ACC112 (cell line): ENCODE measurements at regions not wholly inside any gene's neighbourhood (a gene's known extent, or its start where the extent isn't known, plus 50 kb on each side); places are given as distances from the start of the nearest gene placed in this dataset.
"Not testable (repeated sequence)": the region's sequence is repeated elsewhere in the genome, so short reads cannot be mapped to it uniquely, and the experiment has no call there.

Experiments
- H2AFZ ChIP-seq: fragments of 200-600 bp; sonication (generic); one replicate; pipeline ENCODE4 v1.6.0; 2017; ENCODE audit warnings: antibody characterized with exemption, low read length; ENCODE audit not compliant: unreplicated experiment
- H3K27ac ChIP-seq: fragments of 200-600 bp; sonication (generic); 2 replicates; pipeline ENCODE4 v1.5.1; 2014; ENCODE audit warnings: low read depth, mild to moderate bottlenecking, antibody characterized with exemption, low read length, moderate library complexity
- H3K27me3 ChIP-seq: fragments of 200-600 bp; sonication (generic); 2 replicates; pipeline ENCODE4 v1.6.1; 2014; ENCODE audit warnings: mild to moderate bottlenecking, antibody characterized with exemption, low read length, moderate library complexity, mixed read lengths; ENCODE audit not compliant: insufficient read depth
- H3K36me3 ChIP-seq: fragments of 200-600 bp; sonication (generic); 2 replicates; pipeline ENCODE4 v1.6.1; 2016; ENCODE audit warnings: mild to moderate bottlenecking, antibody characterized with exemption, low read length, moderate library complexity, mixed read lengths; ENCODE audit not compliant: insufficient read depth
- H3K4me1 ChIP-seq: fragments of 200-600 bp; sonication (generic); one replicate; pipeline ENCODE4 v1.6.1; 2016; ENCODE audit warnings: low read length, mixed read lengths; ENCODE audit not compliant: insufficient read depth, unreplicated experiment, control insufficient read depth
- H3K4me3 ChIP-seq: fragments of 200-600 bp; sonication (generic); 2 replicates; pipeline ENCODE4 v1.5.1; 2014; ENCODE audit warnings: mild to moderate bottlenecking, low read depth, low read length
- H3K79me2 ChIP-seq: fragments of 200-600 bp; sonication (generic); one replicate; pipeline ENCODE4 v1.6.0; 2016; ENCODE audit warnings: low read length; ENCODE audit not compliant: control insufficient read depth, unreplicated experiment, insufficient read depth

DNA sequence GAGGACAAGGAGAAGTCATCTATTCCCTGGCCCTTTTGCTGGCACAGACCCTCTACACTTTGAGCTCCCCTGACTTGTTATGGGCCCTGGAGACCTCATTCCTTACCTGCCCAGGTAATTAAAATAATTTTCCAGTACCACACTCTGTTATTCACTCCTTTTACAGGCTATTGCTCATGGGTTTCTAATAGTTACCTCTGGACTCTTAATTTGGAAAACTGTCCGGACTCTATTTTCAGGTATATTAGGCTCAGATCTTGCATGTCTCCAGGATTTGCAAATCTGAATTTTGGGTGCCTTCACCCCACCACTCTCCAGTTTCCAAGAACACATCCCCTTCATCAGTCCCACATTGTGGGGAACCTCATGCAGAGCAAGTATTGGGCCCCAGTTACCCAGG is 186.8 kb upstream of the SESN3 start:
- Histone ChIP-seq H3K4me3 (no peak overlapping the region), H2AFZ (no peak overlapping the region), H3K79me2 (no peaks in the 10 kb centered on the region), H3K27ac (no peak overlapping the region), H3K27me3 (peaks cover 14% of the 10 kb centered on the region; the same call in 1 of the 2 replicates), H3K4me1 (no peaks in the 10 kb centered on the region), H3K36me3 (no peaks in the 10 kb centered on the region)

- no peaks in the 10 kb centered on the region for H3K4me1 ChIP-seq
- H3K27me3 ChIP-seq: peaks cover 14% of the 10 kb centered on the region; the same call in 1 of the 2 replicates
- no peaks in the 10 kb centered on the region for H3K79me2 ChIP-seq
- H3K27ac ChIP-seq: no peak overlapping the region
- H3K4me3 ChIP-seq: no peak overlapping the region
- H2AFZ ChIP-seq: no peak overlapping the region
- H3K36me3 ChIP-seq: no peaks in the 10 kb centered on the region
These were observed 184.9 kb upstream of the SESN3 start for GRCh38 chr11:95415837-95416304.

DNA sequence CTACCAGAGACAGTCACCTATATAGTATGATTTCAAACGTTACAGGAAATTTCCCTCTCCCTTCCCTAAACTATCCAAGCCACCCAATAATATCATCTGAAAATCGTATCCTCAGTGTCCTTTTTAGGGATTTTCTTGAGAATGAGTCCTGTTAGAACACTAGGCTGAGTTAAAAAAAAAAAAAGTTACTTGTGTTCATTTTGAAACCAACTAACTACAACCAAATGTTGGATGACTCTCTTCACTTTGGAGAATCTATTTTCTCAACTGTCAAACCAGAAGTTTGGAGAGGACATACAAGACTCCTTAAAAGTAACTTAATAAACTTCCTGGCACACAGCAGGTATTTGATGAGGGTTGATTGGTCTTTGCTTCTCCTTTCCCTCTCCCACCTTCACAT is 183.2 kb upstream of the SESN3 start:
- Histone ChIP-seq H3K4me1 (no peaks in the 10 kb centered on the region), H3K36me3 (no peaks in the 10 kb centered on the region), H3K4me3 (no peak overlapping the region), H3K79me2 (no peaks in the 10 kb centered on the region), H3K27me3 (peaks cover 14% of the 10 kb centered on the region; the same call in 1 of the 2 replicates), H2AFZ (no peak overlapping the region), H3K27ac (no peak overlapping the region)

DNA sequence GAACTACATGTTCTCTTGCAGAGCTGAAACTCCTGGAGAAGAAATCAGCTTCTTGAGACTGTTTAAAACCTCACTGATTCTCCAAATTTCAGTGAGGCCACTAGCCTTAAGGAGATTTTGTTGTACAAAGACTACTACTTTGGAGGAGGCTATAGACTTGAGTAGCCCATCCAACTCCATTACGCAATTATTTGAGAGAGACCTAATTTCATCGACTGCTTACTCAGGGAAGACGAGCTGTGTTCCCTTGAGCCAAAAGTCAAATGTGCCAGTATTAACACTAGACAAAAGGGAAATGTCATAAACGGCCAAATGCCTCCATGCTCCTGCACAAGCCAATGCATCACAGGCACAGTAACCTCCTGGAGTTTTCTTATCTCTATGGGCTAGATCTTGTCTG is 182.8 kb upstream of the SESN3 start:
- Histone ChIP-seq H3K27ac (no peak overlapping the region), H2AFZ (no peak overlapping the region), H3K4me3 (no peak overlapping the region), H3K27me3 (peaks cover 14% of the 10 kb centered on the region; the same call in 1 of the 2 replicates), H3K36me3 (no peaks in the 10 kb centered on the region), H3K4me1 (no peaks in the 10 kb centered on the region), H3K79me2 (no peaks in the 10 kb centered on the region)

GRCh38 chr11:95413021-95413420 is 182.0 kb upstream of the SESN3 start:
- H2AFZ ChIP-seq: no peak overlapping the region
- H3K4me1 ChIP-seq: no peaks in the 10 kb centered on the region
- no peaks in the 10 kb centered on the region for H3K79me2 ChIP-seq
- no peak overlapping the region for H3K27ac ChIP-seq
- no peak overlapping the region for H3K4me3 ChIP-seq
- peaks cover 14% of the 10 kb centered on the region; the same call in 1 of the 2 replicates for H3K27me3 ChIP-seq
- no peaks in the 10 kb centered on the region for H3K36me3 ChIP-seq

DNA sequence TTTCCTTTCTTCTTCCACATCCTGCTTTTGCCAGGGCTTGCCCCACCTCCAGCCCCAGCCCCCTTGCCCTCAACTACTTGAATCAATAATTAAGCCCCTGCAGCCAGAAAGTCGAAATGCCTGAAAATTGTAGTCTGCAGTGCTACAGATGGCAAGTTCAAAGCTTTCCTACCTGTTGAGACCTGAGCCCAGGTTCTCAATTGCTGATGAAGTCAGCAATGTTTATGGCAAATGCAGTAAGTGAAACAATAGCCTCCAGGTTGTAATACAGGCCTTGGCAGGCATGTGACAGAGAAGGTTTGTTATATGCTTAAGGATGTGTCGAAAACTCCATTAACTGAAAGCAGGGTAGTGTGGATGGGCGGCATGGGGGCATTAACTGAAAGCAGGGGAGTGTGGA is 181.1 kb upstream of the SESN3 start:
- Histone ChIP-seq H3K36me3 (no peaks in the 10 kb centered on the region), H3K4me3 (no peak overlapping the region), H3K4me1 (no peaks in the 10 kb centered on the region), H3K27ac (no peak overlapping the region), H2AFZ (no peak overlapping the region), H3K79me2 (no peaks in the 10 kb centered on the region), H3K27me3 (peaks cover 14% of the 10 kb centered on the region; the same call in 1 of the 2 replicates)

DNA sequence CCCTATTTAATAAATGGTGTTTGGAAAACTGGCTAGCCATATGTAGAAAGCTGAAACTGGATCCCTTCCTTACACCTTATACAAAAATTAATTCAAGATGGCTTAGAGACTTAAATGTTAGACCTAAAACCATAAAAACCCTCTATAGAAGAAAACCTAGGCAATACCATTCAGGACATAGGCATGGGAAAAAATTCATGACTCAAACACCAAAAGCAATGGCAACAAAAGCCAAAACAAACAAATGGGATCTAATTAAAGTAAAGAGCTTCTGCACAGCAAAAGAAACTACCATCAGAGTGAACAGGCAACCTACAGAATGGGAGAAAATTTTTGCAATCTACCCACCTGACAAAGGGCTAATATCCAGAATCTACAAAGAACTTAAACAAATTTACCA is 179.7 kb upstream of the SESN3 start:
- not testable (repeated sequence) for H3K27ac ChIP-seq, H2AFZ ChIP-seq, H3K36me3 ChIP-seq, H3K79me2 ChIP-seq, H3K4me1 ChIP-seq, H3K4me3 ChIP-seq
- peaks cover 14% of the 10 kb centered on the region; the same call in 1 of the 2 replicates for H3K27me3 ChIP-seq

DNA sequence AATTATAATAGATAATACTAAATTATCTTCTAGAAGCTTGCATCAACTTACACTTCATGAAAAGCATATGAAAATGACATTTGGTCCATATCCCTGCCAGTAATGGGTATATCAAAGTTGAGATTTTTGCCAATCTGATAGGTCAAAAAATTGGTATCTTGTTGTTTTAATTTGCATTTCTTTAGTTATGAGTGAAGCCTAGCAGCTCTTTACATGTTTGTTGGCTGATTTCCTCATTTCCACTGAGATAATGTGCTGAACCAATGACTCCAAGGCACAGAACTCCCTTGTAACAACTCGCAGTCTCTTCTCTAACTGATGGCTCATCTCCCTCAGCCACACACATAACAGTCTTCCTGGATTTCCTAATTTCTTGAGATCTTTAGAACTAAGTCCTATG is 175.3 kb upstream of the SESN3 start:
- Histone ChIP-seq H3K27me3 (no peaks in the 10 kb centered on the region; the same call in 1 of the 2 replicates), H3K36me3 (no peaks in the 10 kb centered on the region), H3K79me2 (no peaks in the 10 kb centered on the region), H2AFZ (no peak overlapping the region), H3K4me3 (no peak overlapping the region), H3K27ac (no peak overlapping the region), H3K4me1 (no peaks in the 10 kb centered on the region)

DNA sequence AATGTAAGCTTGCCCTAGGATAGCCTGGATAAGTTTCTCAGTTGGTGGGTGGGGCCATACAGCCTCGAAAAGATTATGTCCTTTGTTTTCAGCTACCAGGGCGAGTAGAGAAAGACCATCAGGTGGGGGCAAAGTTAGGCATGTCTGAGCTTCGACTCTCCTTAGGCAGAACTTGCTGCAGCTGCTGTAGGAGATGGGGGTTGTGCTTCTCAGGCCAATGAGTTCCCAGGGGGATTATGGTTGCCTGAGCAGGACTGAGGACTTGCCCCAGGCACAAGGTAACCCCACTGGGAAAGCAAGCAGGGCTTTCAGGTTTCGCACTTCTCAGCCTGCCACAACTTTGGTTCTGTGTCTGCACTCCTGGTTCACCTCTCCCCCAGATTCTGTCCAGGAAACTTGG is 173.4 kb upstream of the SESN3 start:
- Histone ChIP-seq H3K4me3 (no peak overlapping the region), H3K79me2 (no peaks in the 10 kb centered on the region), H3K27me3 (no peaks in the 10 kb centered on the region; the same call in 1 of the 2 replicates), H2AFZ (no peak overlapping the region), H3K36me3 (no peaks in the 10 kb centered on the region), H3K27ac (no peak overlapping the region), H3K4me1 (no peaks in the 10 kb centered on the region)

- H3K4me1 ChIP-seq: peaks cover 9% of the 10 kb centered on the region
- no peaks in the 10 kb centered on the region for H3K79me2 ChIP-seq
- no peak overlapping the region for H3K27ac ChIP-seq
- H2AFZ ChIP-seq: peak overlapping the region; percentile 35
- H3K27me3 ChIP-seq: no peaks in the 10 kb centered on the region
- H3K36me3 ChIP-seq: no peaks in the 10 kb centered on the region
- peak overlapping the region; percentile 12; the same call in 1 of the 2 replicates for H3K4me3 ChIP-seq
These were observed 167.6 kb upstream of the SESN3 start for GRCh38 chr11:95398437-95399112.

DNA sequence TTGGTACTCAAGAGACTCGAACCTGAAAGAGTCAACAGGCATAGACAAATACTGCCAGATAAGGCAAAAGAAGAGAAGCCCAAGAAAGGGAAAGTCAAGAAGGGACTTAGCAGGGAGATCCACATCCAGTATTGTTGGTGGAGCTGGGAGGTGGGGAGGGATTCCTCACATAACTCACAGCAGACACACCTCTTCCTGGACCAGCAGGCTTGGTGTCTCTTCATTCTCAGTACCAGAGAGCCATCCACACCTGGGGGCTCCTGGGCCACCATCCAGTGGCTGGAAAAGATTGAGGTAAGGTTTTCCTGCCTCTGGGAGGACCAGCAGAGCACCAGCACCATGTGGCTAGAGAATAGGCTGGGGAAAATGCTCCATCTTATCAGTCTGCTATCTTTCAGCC is 161.6 kb upstream of the SESN3 start:
- H2AFZ ChIP-seq: no peak overlapping the region
- no peak overlapping the region for H3K27ac ChIP-seq

More for the DNA sequence above, 161.6 kb upstream of the SESN3 start:
- Histone ChIP-seq H3K27me3 (no peaks in the 10 kb centered on the region; the same call in 1 of the 2 replicates), H3K36me3 (no peaks in the 10 kb centered on the region), H3K4me1 (no peaks in the 10 kb centered on the region), H3K79me2 (no peaks in the 10 kb centered on the region), H3K4me3 (no peak overlapping the region)
